Limb (tissue), 2 donors: ENCODE measurements at regions not wholly inside any gene's neighbourhood (a gene's known extent, or its start where the extent isn't known, plus 50 kb on each side); places are given as distances from the start of the nearest gene placed in this dataset.
"Not testable (repeated sequence)": the region's sequence is repeated elsewhere in the genome, so short reads cannot be mapped to it uniquely, and the experiment has no call there.

Experiments used
- DNase-seq, 2 donors: peaks; one replicate each; pipeline ENCODE4 v3.0.0-alpha.2; 2016; ENCODE audit errors: extremely low spot score in 2 of 2

GRCh38 chr2:216932113-216932862 lies 72.4 kb upstream of the TNP1 start:
- no peak for DNase-seq

GRCh38 chr2:216930716-216931115 lies 70.9 kb upstream of the TNP1 start:
- no peak for DNase-seq

GRCh38 chr2:216929338-216929737 lies 69.5 kb upstream of the TNP1 start:
- DNase-seq = not testable (repeated sequence)

GRCh38 chr2:216927163-216927562 lies 67.3 kb upstream of the TNP1 start:
- no peak for DNase-seq

GRCh38 chr2:216925636-216926366 lies 65.9 kb upstream of the TNP1 start:
- no peak for DNase-seq

- DNase-seq = no peak
Observed at GRCh38 chr2:216925006-216925405, 65.1 kb upstream of the TNP1 start.

GRCh38 chr2:216923706-216924105 lies 63.8 kb upstream of the TNP1 start:
- no peak for DNase-seq

- no peak for DNase-seq
Observed at GRCh38 chr2:216922175-216922780, 62.4 kb upstream of the TNP1 start.

GRCh38 chr2:216920937-216921456 lies 61.1 kb upstream of the TNP1 start:
- DNase-seq = no peak

- DNase-seq = no peak
Observed at GRCh38 chr2:216920143-216920876, 60.4 kb upstream of the TNP1 start.

GRCh38 chr2:216918088-216918680 lies 58.3 kb upstream of the TNP1 start:
- DNase-seq = no peak

- DNase-seq = no peak
Observed at GRCh38 chr2:216916956-216917650, 57.2 kb upstream of the TNP1 start.

- no peak for DNase-seq
Observed at GRCh38 chr2:216915557-216916150, 55.8 kb upstream of the TNP1 start.

- DNase-seq = no peak
Observed at GRCh38 chr2:216914491-216914890, 54.6 kb upstream of the TNP1 start.

GRCh38 chr2:216911886-216912285 lies 52.0 kb upstream of the TNP1 start:
- DNase-seq = no peak

- no peak for DNase-seq
Observed at GRCh38 chr2:216911008-216911407, 51.1 kb upstream of the TNP1 start.

- no peak for DNase-seq
Observed at GRCh38 chr2:216909541-216910210, 49.8 kb upstream of the TNP1 start.
